DND-41 (cell line): ENCODE measurements at regions not wholly inside any gene's neighbourhood (a gene's known extent, or its start where the extent isn't known, plus 50 kb on each side); places are given as distances from the start of the nearest gene placed in this dataset.

Experiments
- CTCF ChIP-seq: IDR thresholded peaks from 2 replicates; pipeline ENCODE4 v1.5.1; 2012; ENCODE audit warnings: borderline replicate concordance, low read length, moderate library complexity, mild to moderate bottlenecking; ENCODE audit not compliant: poor library complexity, severe bottlenecking; ENCODE audit errors: extremely low read depth
- EZH2 ChIP-seq: IDR thresholded peaks from 3 replicates; pipeline ENCODE4 v1.6.1; 2012; ENCODE audit warnings: borderline replicate concordance, low read depth, mild to moderate bottlenecking, moderate library complexity, low read length, inconsistent platforms; ENCODE audit not compliant: severe bottlenecking

- no peak for TF ChIP-seq CTCF
- TF ChIP-seq EZH2, result no peak
These were observed 140.8 kb downstream of the DIPK2A start for GRCh38 chr3:144112437-144112836.
